Stomach smooth muscle (tissue), 2 donors: ENCODE measurements at regions not wholly inside any gene's neighbourhood (a gene's known extent, or its start where the extent isn't known, plus 50 kb on each side); places are given as distances from the start of the nearest gene placed in this dataset.

ENCODE experiments used
- H3K27ac ChIP-seq: one replicate; pipeline ENCODE4 v1.7.0; 2013; ENCODE audit warnings: mild to moderate bottlenecking, low read length, inconsistent platforms
- H3K27me3 ChIP-seq, 2 donors: one replicate each; pipeline ENCODE4 v1.7.0; 2013; ENCODE audit warnings: low read length in 2 of 2; ENCODE audit not compliant: insufficient read depth in 2 of 2, control insufficient read depth in 1 of 2
- H3K36me3 ChIP-seq, 2 donors: one replicate each; pipeline ENCODE4 v1.7.0; 2013; ENCODE audit warnings: low read length in 2 of 2; ENCODE audit not compliant: control insufficient read depth in 2 of 2, insufficient read depth in 2 of 2
- H3K4me1 ChIP-seq: one replicate; pipeline ENCODE4 v1.7.0; 2013; ENCODE audit warnings: low read length; ENCODE audit not compliant: control insufficient read depth, insufficient read depth
- H3K4me3 ChIP-seq, 2 donors: one replicate each; pipeline ENCODE4 v1.7.0; 2013; ENCODE audit warnings: low read length in 2 of 2
- H3K9ac ChIP-seq, 2 donors: one replicate each; pipeline ENCODE4 v1.7.0; 2013; ENCODE audit warnings: low read length in 2 of 2, mild to moderate bottlenecking in 1 of 2
- H3K9me3 ChIP-seq, 2 donors: one replicate each; pipeline ENCODE4 v1.7.0; 2013; ENCODE audit warnings: low read length in 2 of 2; ENCODE audit not compliant: control insufficient read depth in 2 of 2
- donor health status: healthy.
- donor health status: Pancreatic carcinoma.

GRCh38 chr6:149149653-149150052, 167.9 kb upstream of the TAB2 start:
- H3K4me1 ChIP-seq: no peaks in the 10 kb centered on the region
- no peak overlapping the region for H3K4me3 ChIP-seq
- H3K36me3 ChIP-seq: no peaks in the 10 kb centered on the region
- no peaks in the 10 kb centered on the region for H3K27me3 ChIP-seq
- peaks cover 0 to 4% of the 10 kb centered on the region in 2 donors for H3K9me3 ChIP-seq
- H3K27ac ChIP-seq: no peak overlapping the region
- no peak overlapping the region for H3K9ac ChIP-seq

GRCh38 chr6:149150301-149150700, 167.2 kb upstream of the TAB2 start:
- H3K9ac ChIP-seq: no peak overlapping the region
- no peaks in the 10 kb centered on the region for H3K36me3 ChIP-seq
- H3K4me3 ChIP-seq: no peak overlapping the region
- H3K4me1 ChIP-seq: no peaks in the 10 kb centered on the region
- H3K27ac ChIP-seq: no peak overlapping the region
- peaks cover 0 to 4% of the 10 kb centered on the region in 2 donors for H3K9me3 ChIP-seq
- no peaks in the 10 kb centered on the region for H3K27me3 ChIP-seq

- no peaks in the 10 kb centered on the region for H3K36me3 ChIP-seq
- H3K9me3 ChIP-seq: peaks cover 0 to 4% of the 10 kb centered on the region in 2 donors
Measured at GRCh38 chr6:149150801-149151398, 166.6 kb upstream of the TAB2 start.

GRCh38 chr6:149152521-149152920, 165.0 kb upstream of the TAB2 start:
- Histone ChIP-seq H3K4me3 (no peak overlapping the region), H3K4me1 (no peaks in the 10 kb centered on the region), H3K36me3 (no peaks in the 10 kb centered on the region), H3K27ac (no peak overlapping the region), H3K9me3 (peaks cover 0 to 4% of the 10 kb centered on the region in 2 donors), H3K27me3 (no peaks in the 10 kb centered on the region), H3K9ac (no peak overlapping the region)

More at GRCh38 chr6:149150801-149151398, 166.6 kb upstream of the TAB2 start:
- no peak overlapping the region for H3K4me3 ChIP-seq
- no peaks in the 10 kb centered on the region for H3K4me1 ChIP-seq
- no peak overlapping the region for H3K9ac ChIP-seq
- no peak overlapping the region for H3K27ac ChIP-seq
- H3K27me3 ChIP-seq: no peaks in the 10 kb centered on the region

- Histone ChIP-seq H3K9ac (no peak overlapping the region), H3K27ac (no peak overlapping the region), H3K4me1 (no peaks in the 10 kb centered on the region), H3K36me3 (no peaks in the 10 kb centered on the region), H3K4me3 (no peak overlapping the region), H3K9me3 (peaks cover 0 to 4% of the 10 kb centered on the region in 2 donors), H3K27me3 (no peaks in the 10 kb centered on the region)
Measured at GRCh38 chr6:149153100-149153499, 164.4 kb upstream of the TAB2 start.

- Histone ChIP-seq H3K4me3 (no peak overlapping the region), H3K9me3 (peaks cover 0 to 4% of the 10 kb centered on the region in 2 donors), H3K9ac (no peak overlapping the region), H3K4me1 (no peaks in the 10 kb centered on the region), H3K27me3 (no peaks in the 10 kb centered on the region), H3K36me3 (no peaks in the 10 kb centered on the region), H3K27ac (no peak overlapping the region)
Measured at GRCh38 chr6:149153693-149154092, 163.8 kb upstream of the TAB2 start.

- Histone ChIP-seq H3K9me3 (peaks cover 0 to 4% of the 10 kb centered on the region in 2 donors), H3K27ac (no peak overlapping the region), H3K36me3 (no peaks in the 10 kb centered on the region), H3K4me1 (no peaks in the 10 kb centered on the region), H3K4me3 (no peak overlapping the region), H3K27me3 (no peaks in the 10 kb centered on the region), H3K9ac (no peak overlapping the region)
Measured at GRCh38 chr6:149154261-149154821, 163.2 kb upstream of the TAB2 start.

- Histone ChIP-seq H3K4me1 (no peaks in the 10 kb centered on the region), H3K27me3 (no peaks in the 10 kb centered on the region), H3K4me3 (no peak overlapping the region), H3K9ac (no peak overlapping the region), H3K36me3 (no peaks in the 10 kb centered on the region), H3K9me3 (no peaks in the 10 kb centered on the region), H3K27ac (no peak overlapping the region)
Measured at GRCh38 chr6:149157126-149157525, 160.4 kb upstream of the TAB2 start.

GRCh38 chr6:149158076-149158475, 159.4 kb upstream of the TAB2 start:
- no peaks in the 10 kb centered on the region for H3K4me1 ChIP-seq
- no peak overlapping the region for H3K9ac ChIP-seq
- no peaks in the 10 kb centered on the region for H3K36me3 ChIP-seq
- H3K27ac ChIP-seq: no peak overlapping the region
- H3K9me3 ChIP-seq: no peaks in the 10 kb centered on the region
- H3K4me3 ChIP-seq: no peak overlapping the region
- H3K27me3 ChIP-seq: no peaks in the 10 kb centered on the region

GRCh38 chr6:149160943-149161342, 156.6 kb upstream of the TAB2 start:
- H3K27me3 ChIP-seq: no peaks in the 10 kb centered on the region
- H3K27ac ChIP-seq: no peak overlapping the region
- no peaks in the 10 kb centered on the region for H3K4me1 ChIP-seq
- H3K9ac ChIP-seq: no peak overlapping the region
- no peak overlapping the region for H3K4me3 ChIP-seq
- H3K36me3 ChIP-seq: no peaks in the 10 kb centered on the region
- no peaks in the 10 kb centered on the region for H3K9me3 ChIP-seq

GRCh38 chr6:149162924-149163323, 154.6 kb upstream of the TAB2 start:
- Histone ChIP-seq H3K9ac (no peak overlapping the region), H3K27ac (no peak overlapping the region), H3K9me3 (no peaks in the 10 kb centered on the region), H3K36me3 (no peaks in the 10 kb centered on the region), H3K4me3 (no peak overlapping the region), H3K27me3 (no peaks in the 10 kb centered on the region), H3K4me1 (peaks cover 8% of the 10 kb centered on the region)
